GM18909 (cell line): ENCODE measurements at regions not wholly inside any gene's neighbourhood (a gene's known extent, or its start where the extent isn't known, plus 50 kb on each side); places are given as distances from the start of the nearest gene placed in this dataset.

Source experiments
- ATAC-seq: cut with Tn5 transposase; IDR thresholded peaks from one replicate; pipeline ENCODE4 v1.9.1; 2021; ENCODE audit warnings: mild to moderate bottlenecking; ENCODE audit not compliant: unreplicated experiment, poor library complexity

- ATAC-seq, result no peak
Observed at GRCh38 chr2:14180333-14180732, 452.2 kb upstream of the LRATD1 start.

DNA sequence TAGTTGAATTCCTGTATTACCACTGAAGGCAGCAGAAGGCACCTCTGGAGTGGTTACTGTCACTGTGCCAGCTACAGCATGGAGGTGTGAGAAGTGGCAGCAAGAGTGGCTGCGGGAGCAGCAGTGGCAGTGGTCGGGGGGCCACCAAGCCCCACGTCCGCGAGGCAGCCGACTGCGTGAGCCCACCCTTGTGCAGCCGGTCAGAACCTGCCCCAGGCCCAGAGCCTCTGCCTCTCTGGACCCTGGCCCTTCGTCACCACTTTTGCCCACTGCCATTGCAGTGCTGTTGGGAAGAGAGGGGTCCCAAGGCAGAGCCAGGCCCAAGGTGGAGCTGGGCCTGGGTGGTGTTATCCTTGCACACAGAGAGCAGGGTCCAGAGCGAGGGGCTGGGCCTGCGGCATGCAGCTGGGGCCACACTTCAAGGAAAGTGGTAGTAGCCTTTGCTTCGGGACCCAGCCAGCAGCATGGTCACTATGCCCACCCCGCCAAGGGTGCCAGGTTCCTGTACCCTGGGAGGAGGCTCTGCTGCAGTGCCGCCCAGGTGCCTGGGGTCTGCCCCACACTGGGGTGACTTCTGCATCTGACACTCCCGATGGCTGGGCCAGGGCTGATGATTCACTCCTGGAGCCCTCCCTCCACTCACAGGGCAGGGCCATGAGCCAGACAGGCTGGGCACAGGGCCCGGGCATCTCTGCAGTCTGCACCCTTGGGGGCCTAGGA lies 450.1 kb upstream of the LRATD1 start:
- ATAC-seq, result no peak

- ATAC-seq, result no peak
Observed at GRCh38 chr2:14185906-14186305, 446.6 kb upstream of the LRATD1 start.

GRCh38 chr2:14188446-14188845 lies 444.1 kb upstream of the LRATD1 start:
- ATAC-seq, result no peak

DNA sequence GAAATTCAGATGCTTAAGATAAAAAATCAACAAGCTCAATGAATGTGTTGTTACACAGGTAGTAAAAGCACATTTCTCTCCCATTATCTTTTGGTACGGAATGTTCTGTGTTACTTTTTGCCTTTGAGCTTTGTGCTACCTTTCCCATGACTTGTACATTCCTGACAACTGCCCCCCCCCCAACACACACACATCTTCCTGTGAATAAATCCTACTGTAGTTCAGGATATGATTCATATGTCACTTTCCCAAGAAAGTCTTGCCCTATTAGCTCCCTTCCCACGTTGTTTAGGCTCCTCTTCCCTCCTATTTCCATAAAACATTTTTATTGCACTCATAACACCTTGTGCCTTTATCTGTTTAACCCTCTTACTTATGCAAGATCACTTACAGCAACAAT lies 442.6 kb upstream of the LRATD1 start:
- ATAC-seq, result no peak

DNA sequence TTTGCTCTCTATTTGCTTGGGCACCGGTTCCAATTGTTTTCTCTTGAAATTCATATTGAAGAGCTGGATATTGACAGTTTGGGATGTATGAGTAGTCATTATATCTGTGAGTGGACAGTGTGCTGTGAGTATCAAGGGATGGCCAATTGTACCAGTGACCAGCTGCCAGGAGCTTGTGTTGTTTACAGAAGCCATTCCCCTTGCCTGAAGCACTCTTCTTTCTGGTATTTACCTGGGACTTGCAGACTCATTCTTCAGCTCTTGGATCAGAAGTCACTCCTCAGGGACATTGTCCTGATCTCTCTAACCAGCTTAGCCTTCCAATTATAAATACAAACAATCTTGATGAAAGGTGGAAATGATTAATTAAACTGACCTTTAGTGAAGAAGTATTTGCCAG lies 438.3 kb upstream of the LRATD1 start:
- no peak for ATAC-seq

DNA sequence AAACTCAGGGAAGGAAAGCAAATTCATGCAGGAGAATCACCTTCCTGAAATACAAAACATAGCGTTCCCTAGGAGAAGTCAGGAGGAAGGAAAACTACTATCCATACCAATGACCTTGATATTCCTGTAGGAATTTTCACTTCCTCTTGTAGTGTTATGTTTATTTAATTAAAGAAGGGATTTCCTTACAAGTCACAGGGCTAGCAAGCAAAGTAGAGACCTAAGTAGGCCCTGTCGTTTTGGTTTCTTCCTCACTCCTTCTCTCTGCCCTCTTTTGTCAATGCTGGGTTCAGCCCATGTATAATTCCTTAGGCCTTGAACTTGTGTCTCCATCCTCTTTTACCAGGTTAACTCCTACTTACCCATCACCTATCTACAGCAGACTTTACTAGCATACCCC lies 435.2 kb upstream of the LRATD1 start:
- no peak for ATAC-seq

DNA sequence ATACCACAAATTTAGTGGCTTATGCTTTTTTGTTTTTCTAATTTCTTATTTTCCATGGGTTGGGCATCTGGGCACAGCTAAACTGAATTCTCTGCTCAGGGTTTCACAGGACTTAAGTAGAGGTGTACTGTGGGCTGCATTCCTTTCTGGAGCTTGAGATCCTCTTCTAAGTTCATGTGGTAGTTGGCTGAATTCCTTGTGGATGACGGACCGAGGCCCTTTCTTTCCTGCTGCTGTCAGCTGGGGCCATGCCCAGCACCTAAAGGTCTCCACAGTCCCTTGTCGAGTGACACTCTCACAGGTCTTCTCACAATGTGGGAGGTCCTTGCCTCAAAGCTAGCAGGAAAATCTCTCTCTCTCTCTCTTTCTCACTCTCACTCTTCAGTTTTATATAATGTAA lies 433.5 kb upstream of the LRATD1 start:
- no peak for ATAC-seq

- ATAC-seq, result no peak
Observed at GRCh38 chr2:14219306-14219705, 413.2 kb upstream of the LRATD1 start.

- no peak for ATAC-seq
Observed at GRCh38 chr2:14220101-14220500, 412.4 kb upstream of the LRATD1 start.

DNA sequence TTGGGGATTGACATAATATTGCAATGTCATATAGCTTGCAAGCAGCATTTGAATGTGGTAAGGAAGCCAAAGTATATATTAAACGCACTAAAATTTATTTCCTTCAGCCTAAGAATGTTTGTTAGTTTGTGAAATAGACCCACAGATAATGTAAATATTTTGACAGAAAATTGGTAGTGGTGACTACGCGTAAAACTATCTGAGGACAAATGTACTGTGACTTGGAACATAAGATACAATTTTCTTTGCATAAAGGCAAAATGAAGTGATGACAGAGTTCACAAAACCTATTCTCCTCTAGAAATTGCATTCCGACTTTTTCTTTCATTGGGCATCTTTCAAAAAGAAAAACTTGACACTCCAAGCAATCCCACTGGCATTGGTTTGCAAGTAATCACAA lies 411.1 kb upstream of the LRATD1 start:
- no peak for ATAC-seq

DNA sequence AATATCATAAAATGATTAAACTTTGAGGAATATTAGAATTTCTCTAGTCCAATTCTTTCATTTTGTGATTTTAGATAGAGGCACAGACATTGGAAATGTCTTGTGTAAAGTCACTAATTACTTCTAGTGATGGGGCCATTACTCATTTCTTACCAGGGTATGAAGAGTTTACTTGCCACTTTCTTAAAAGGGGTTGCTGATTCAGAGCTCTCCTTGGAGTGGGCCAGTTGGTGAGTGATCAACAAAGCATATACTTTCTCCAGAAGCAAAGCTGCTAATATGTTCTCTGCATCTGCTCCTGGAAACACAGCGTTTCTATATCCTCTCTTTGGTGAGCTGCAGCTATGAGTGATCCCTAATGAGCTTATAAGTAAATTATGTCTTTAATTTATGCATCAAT lies 408.9 kb upstream of the LRATD1 start:
- no peak for ATAC-seq

DNA sequence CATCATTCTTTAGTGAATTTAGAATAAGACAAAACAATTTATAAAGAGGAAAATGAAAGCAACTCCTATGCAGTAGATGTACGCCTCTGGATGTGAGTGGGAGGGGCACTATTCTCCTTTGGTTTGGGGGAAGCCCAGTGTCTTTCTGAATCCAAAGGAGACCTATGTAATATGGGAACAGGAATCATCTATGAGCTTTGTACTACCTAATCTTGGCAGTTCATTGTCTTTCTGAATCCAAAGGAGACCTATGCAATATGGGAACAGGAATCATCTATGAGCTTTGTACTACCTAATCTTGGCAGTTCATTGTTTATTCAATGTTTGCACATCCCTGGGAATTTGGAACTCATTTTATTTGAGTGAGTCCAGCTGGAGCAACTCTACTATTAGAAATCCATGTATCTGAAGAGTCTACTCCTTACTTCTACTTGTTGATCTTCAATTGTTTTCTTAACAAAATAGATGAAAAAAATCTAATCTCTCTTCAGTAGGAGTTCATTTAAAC lies 401.1 kb upstream of the LRATD1 start:
- ATAC-seq, result no peak

- no peak for ATAC-seq
Observed at GRCh38 chr2:14232217-14232616, 400.3 kb upstream of the LRATD1 start.

DNA sequence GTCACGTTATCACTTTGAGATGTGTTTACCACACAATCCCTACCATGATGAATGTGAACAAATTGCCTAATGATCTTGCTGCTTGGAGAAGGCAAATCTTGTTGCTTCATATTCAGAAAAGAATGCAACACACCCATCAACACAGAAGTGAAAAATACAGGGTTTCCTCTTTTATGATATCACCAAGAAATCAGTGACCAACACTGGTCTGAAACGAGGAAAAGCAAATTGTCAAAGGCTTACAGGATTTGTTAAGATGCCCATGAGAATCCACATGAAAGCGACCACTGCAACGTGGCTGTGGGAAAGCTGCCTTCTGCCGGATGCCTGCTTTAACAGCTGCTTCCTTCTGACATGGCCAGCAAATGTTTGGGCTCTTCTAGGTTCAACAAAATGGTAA lies 397.6 kb upstream of the LRATD1 start:
- ATAC-seq, result no peak

DNA sequence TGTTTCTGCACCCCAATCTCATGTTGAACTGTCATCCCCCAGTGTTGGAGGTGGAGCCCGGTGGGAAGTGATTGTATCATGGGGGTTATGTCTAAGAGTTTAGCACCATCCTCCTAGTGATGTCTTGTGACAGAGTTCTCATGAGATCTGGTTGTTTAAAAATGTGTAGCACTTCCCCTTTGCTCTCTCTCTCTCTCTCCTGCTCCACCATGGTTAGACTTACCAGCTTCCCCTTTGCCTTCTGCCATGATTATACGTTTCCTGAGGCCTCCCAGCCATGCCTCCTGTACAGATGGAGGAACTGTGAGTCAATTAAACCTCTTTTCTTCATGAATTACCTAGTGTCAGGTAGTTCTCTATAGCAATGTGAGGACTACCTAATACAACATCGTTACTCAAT lies 396.9 kb upstream of the LRATD1 start:
- no peak for ATAC-seq

DNA sequence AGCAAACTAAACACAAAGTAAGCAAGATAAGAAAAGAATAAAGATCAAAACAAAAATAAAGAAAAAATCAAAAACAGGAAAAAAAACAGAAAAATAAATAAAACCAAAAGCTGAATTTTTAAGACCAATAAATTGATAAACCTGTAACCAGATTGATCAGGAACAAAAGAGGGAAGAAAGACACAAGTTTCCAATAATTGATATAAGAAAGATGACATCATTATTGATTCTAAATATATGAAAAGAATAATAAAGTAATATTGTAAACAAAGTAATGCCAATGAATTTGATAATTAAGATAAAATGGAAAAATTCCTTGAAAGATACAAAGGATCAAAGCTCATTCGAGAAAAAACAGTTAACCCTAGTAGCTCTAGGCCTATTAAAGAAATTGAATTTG lies 394.6 kb upstream of the LRATD1 start:
- no peak for ATAC-seq

DNA sequence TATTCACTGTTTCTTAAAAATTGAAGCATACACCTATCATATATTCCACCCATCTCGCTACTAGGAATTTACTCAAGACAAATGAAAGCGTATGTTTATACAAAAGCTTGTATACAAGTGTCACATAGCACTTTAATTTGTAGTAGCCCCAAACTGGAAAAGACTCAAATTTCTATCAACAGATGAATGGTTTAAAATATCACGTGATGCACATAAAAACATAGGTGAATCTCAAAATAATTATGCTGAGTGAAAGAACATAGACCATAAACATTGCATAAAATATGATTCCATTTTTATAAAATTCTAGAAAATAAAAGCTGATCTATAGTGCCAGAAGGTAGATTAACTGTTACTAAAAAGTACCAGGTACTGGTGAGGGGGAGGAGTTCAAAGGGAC lies 392.9 kb upstream of the LRATD1 start:
- no peak for ATAC-seq

- ATAC-seq, result no peak
Observed at GRCh38 chr2:14240868-14241267, 391.6 kb upstream of the LRATD1 start.

GRCh38 chr2:14245901-14246300 lies 386.6 kb upstream of the LRATD1 start:
- ATAC-seq, result no peak

- ATAC-seq, result no peak
Observed at GRCh38 chr2:14255135-14255820, 377.2 kb upstream of the LRATD1 start.

DNA sequence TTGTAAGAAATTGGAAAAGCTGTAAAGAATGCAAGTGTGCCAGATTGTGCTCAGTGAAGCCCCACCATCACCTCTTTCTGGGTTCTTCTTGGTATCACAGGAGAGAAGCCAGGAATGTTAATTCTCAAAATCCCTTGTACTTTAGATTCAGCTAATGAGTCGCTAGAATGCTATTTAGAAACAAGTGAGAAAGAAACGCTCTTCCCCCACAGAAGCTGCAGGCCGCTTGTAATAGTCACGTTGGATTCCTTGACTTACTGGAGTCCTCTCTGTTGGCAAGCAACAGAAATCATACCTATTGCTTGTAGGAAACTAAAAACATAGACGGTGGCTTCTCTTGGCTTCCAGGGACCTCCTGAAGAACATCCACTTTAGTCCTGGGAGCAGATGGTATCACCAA lies 375.6 kb upstream of the LRATD1 start:
- no peak for ATAC-seq
